Lower lobe of right lung (tissue), 2 donors: ENCODE measurements at regions not wholly inside any gene's neighbourhood (a gene's known extent, or its start where the extent isn't known, plus 50 kb on each side); places are given as distances from the start of the nearest gene placed in this dataset.

Experiments
- ATAC-seq, 2 donors: fragments of 200-7000 bp; cut with Tn5 transposase; one replicate each; pipeline ENCODE4 v1.9.1; 2020 to 2022; ENCODE audit warnings: mild to moderate bottlenecking in 2 of 2, moderate library complexity in 2 of 2
- DNase-seq: peaks from one replicate; pipeline ENCODE4 v3.0.0-alpha.2; 2020
- H3K27ac ChIP-seq: fragments of 200-600 bp; one replicate; pipeline ENCODE4 v1.8.0; 2022
- H3K27me3 ChIP-seq: fragments of 200-600 bp; one replicate; pipeline ENCODE4 v1.8.0; 2022; ENCODE audit warnings: low read depth
- H3K36me3 ChIP-seq: fragments of 200-600 bp; one replicate; pipeline ENCODE4 v1.8.0; 2022; ENCODE audit warnings: mild to moderate bottlenecking
- H3K4me1 ChIP-seq: fragments of 200-600 bp; one replicate; pipeline ENCODE4 v1.8.0; 2022
- H3K4me3 ChIP-seq: fragments of 200-600 bp; one replicate; pipeline ENCODE4 v1.8.0; 2022; ENCODE audit warnings: mild to moderate bottlenecking
- H3K9me3 ChIP-seq: fragments of 200-600 bp; one replicate; pipeline ENCODE4 v1.8.0; 2022
- CTCF ChIP-seq: fragments of 200-600 bp; IDR thresholded peaks from one replicate; pipeline ENCODE4 v1.8.0; 2022; ENCODE audit warnings: antibody characterized with exemption, mild to moderate bottlenecking
- intact Hi-C: fragments of 100-400 bp; cut with DNase I; formaldehyde crosslinking; loops from one replicate; pipeline ENCODE4 v1.11.0; 2022
- donor health status: DM: no; HTN: yes; CAD: no; lungs with severe emphysema.

GRCh38 chr4:120434756-120435155 lies 368.1 kb upstream of the MAD2L1 start:
- H3K4me1 ChIP-seq = no peaks in the 10 kb centered on the region
- intact Hi-C loops = no loop called here
- no peaks in the 10 kb centered on the region for H3K27me3 ChIP-seq
- no peaks in the 10 kb centered on the region for H3K36me3 ChIP-seq
- DNase-seq (no peak), ATAC-seq (no peak)
- H3K27ac ChIP-seq = no peak overlapping the region
- no peaks in the 10 kb centered on the region for H3K9me3 ChIP-seq
- H3K4me3 ChIP-seq = no peak overlapping the region
- no peak for TF ChIP-seq CTCF

- intact Hi-C loops = no loop called here
- Histone ChIP-seq H3K4me1 (no peaks in the 10 kb centered on the region), H3K4me3 (no peak overlapping the region), H3K36me3 (no peaks in the 10 kb centered on the region), H3K27ac (no peak overlapping the region), H3K27me3 (no peaks in the 10 kb centered on the region), H3K9me3 (no peaks in the 10 kb centered on the region)
- no peak for DNase-seq
- ATAC-seq = no peak
- no peak for TF ChIP-seq CTCF
Measured at GRCh38 chr4:120432301-120432860, 365.7 kb upstream of the MAD2L1 start.

GRCh38 chr4:120431180-120431579 lies 364.5 kb upstream of the MAD2L1 start:
- no peaks in the 10 kb centered on the region for H3K27me3 ChIP-seq
- H3K36me3 ChIP-seq = no peaks in the 10 kb centered on the region
- no peak overlapping the region for H3K4me3 ChIP-seq
- DNase-seq (no peak), ATAC-seq (no peak)
- H3K9me3 ChIP-seq = no peaks in the 10 kb centered on the region
- intact Hi-C loops = no loop called here
- no peak overlapping the region for H3K27ac ChIP-seq
- H3K4me1 ChIP-seq = no peaks in the 10 kb centered on the region
- TF ChIP-seq CTCF = no peak

- intact Hi-C loops = no loop called here
- no peaks in the 10 kb centered on the region for H3K4me1 ChIP-seq
- TF ChIP-seq CTCF = no peak
- ATAC-seq (no peak), DNase-seq (no peak)
- H3K36me3 ChIP-seq = no peaks in the 10 kb centered on the region
- no peak overlapping the region for H3K27ac ChIP-seq
- no peaks in the 10 kb centered on the region for H3K27me3 ChIP-seq
- H3K4me3 ChIP-seq = no peak overlapping the region
- peaks cover 4% of the 10 kb centered on the region for H3K9me3 ChIP-seq
Measured at GRCh38 chr4:120418146-120418545, 351.5 kb upstream of the MAD2L1 start.

GRCh38 chr4:120415896-120416295 lies 349.2 kb upstream of the MAD2L1 start:
- H3K4me1 ChIP-seq = no peaks in the 10 kb centered on the region
- peaks cover 14% of the 10 kb centered on the region for H3K9me3 ChIP-seq
- no peak for TF ChIP-seq CTCF
- no peak for DNase-seq
- H3K27ac ChIP-seq = no peak overlapping the region
- H3K4me3 ChIP-seq = no peak overlapping the region
- intact Hi-C loops = no loop called here
- no peak for ATAC-seq
- no peaks in the 10 kb centered on the region for H3K27me3 ChIP-seq
- no peaks in the 10 kb centered on the region for H3K36me3 ChIP-seq

GRCh38 chr4:120406960-120407359 lies 340.3 kb upstream of the MAD2L1 start:
- no peaks in the 10 kb centered on the region for H3K27me3 ChIP-seq
- H3K9me3 ChIP-seq = peaks cover 26% of the 10 kb centered on the region
- TF ChIP-seq CTCF = no peak
- ATAC-seq = no peak
- no peaks in the 10 kb centered on the region for H3K36me3 ChIP-seq
- no peak for DNase-seq
- intact Hi-C loops = no loop called here
- no peaks in the 10 kb centered on the region for H3K4me1 ChIP-seq
- no peak overlapping the region for H3K4me3 ChIP-seq
- no peak overlapping the region for H3K27ac ChIP-seq
